ENCODE measurements at regions not wholly inside any gene's neighbourhood (a gene's known extent, or its start where the extent isn't known, plus 50 kb on each side); places are given as distances from the start of the nearest gene placed in this dataset.

GRCh38 chr9:90016272-90016671 is 411.5 kb downstream of the GADD45G start:
- DNase-seq = no peak

DNA sequence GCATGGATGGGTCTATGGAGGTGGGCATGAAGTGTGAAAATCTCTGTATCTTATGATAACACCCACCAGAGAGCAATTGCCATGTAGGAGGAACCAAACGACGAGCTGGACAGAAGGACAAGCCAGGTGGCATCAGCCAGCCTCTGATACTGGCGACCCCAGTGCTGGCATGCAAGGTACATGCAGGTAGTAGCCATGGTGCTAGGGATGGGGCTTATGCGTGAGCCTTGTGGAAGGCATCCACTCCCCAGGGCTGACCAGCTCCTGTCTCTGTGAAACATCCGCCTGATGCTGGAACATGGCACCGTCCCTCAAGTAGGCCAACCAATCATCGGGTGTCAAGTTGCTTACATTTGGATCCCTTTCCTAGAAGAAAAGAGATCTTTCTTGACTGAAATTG is 412.9 kb downstream of the GADD45G start:
- DNase-seq = no peak

DNA sequence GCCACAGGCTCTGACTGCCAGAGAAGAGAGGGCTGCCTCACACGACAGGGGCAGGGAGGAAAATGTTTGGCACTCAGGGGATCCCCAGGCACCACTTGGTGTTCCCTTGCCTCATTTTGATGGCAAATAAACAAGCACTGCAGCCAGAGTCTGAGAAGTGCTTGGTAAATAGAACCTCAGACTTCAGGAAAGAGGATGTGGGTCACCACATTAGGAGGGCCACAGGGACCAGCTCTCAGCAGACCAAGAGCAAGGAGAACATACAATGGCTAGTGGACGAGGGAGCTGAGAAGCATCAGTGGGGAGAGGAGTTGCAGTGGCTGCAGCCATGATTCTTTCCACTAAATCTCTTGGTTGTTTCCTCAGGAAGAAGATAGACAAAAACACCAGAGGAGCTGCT is 413.9 kb downstream of the GADD45G start:
- peak; percentile 47 for DNase-seq

- DNase-seq = no peak
These were observed 414.8 kb downstream of the GADD45G start for GRCh38 chr9:90019626-90020025.

DNA sequence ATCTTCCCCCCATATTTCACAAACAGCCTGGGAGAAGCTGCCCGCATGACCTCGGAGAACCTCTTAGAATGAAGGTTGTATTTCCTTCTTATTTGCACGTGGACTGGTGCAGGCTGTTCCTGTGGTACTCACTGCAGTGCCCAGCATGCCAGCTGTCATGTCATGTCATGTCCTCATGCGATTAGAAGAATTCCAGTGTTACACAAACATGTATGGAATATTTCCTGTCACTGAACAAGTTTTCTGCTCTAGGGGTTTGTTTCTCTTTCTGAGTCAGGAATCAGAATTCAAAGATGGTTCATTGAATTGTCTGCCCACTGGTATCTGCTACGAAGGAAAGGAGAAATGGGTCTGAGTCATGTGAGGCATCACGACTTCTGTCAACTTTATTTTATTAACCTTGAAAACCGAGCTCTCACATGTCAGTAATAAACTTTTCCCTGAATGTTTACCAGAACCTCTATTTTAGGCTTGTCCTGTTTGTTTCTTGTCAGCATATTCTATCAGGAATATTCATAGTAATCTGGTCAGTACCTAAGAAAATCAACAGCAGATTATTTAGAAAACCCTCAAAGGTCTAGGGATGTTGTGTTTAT is 415.6 kb downstream of the GADD45G start:
- no peak for DNase-seq

DNA sequence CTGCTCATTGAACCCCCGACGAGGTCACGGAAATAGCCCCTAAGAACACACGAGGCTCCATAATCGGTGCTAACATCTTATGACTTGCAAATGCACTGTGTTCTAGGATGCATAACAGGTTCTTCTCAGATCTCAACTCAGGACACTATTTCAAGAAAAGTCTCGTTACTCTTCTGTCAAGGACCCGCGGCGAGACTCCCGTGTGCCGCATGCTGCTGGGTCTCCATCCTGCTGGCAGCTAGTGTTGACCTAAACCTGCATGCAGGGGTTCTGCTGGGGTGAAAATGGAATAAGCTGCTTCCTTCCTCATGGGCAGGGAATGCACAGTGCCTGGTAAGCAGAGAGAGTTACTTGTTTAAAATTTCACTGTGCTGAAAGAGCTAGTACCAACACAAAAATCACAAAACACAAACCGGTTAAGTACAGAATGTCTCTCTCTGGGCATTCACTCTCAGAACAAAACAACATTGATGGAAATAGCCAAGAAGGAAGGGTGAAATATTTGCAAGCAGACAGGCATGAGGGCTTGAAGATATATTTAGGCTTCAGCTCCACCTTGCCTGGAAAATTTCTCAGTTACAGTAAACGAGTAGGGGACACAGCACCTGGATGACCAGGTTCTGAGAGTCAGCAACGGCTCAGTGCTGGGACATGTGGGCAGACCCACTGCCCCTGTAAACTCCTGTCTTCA is 416.5 kb downstream of the GADD45G start:
- no peak for DNase-seq

DNA sequence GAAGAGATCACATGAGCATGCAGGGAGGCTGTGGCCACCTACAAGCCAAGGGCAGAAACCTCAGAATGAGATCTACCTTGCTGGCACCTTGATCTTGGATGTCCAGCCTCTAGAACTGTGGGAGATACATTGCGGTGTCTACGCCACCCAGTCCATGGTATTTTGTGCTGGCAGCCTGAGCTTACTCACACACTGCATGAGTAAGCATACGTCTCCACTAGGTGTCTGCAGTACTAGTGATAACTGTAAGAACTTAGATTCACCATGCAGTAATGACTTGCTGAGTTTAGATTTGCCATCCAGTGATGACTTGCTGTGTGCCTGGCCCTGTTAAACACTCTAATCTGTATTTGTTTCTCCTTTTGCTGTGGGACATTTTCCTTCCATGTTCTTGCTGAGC is 417.7 kb downstream of the GADD45G start:
- no peak for DNase-seq

DNA sequence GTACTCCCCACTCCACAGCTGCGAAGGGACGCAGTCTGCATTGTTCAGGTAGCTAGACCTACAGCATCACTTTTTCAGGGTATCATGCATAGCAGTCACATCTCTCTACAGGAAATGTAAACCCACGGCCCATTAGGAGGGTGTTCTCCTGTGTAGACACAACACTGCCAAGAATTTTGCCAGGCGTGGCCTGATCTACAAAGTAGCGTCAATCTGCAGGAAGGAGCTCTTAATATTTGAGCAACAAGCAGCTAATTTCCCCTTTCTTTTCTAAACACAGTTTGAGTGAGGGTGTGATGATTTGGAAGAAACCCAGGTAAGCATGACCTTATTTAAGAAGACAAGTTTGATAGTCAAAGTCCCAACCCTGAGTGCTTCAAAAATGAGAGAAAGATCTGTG is 419.0 kb downstream of the GADD45G start:
- DNase-seq = no peak

DNA sequence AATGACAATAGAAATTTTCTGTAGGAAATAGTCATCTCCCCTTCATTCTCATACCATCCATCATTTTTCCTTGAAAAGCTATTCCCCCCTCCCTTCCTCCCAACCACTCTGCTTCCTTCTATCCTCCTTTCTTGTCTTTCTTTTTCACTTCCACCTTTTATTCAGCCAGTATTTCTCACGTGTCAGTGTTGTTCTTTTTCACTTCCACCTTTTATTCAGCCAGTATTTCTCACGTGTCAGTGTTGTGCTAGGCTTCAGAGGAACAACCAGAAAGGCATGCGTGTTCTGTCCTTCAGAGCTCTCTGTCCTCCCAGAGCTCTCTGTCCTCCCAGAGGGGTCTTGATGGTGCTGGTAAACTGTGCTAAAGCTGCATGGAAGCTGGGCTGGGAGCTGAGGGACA is 419.6 kb downstream of the GADD45G start:
- DNase-seq = no peak

- no peak for DNase-seq
These were observed 420.0 kb downstream of the GADD45G start for GRCh38 chr9:90024823-90025222.

GRCh38 chr9:90025816-90026215 is 421.0 kb downstream of the GADD45G start:
- no peak for DNase-seq

DNA sequence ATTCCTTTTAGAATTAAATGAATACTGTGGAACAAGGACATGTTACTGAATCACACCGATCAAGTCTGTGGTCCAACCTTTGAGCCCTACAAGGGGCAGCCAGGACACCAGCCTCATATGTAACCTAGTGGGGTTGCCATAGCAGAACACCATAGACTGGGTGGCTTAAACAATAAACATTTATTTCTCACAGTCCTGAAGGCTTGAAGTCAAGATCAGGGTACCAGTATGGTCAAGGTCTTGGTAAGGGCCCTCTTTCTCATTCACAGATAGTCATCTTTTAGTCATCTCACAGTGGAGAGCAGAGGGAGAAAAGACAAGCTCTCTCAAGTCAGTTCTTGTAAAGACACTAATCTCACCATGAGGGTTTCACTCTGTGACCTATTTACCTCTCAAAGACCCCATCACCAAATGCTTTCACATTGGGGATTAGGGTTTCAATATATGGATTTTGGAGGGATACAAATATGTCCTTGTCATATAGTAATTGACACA is 422.5 kb downstream of the GADD45G start:
- DNase-seq = no peak

- DNase-seq = no peak
These were observed 424.6 kb downstream of the GADD45G start for GRCh38 chr9:90029386-90029785.

GRCh38 chr9:90029996-90030395 is 425.2 kb downstream of the GADD45G start:
- DNase-seq = no peak

- DNase-seq = no peak
These were observed 427.6 kb downstream of the GADD45G start for GRCh38 chr9:90032296-90033027.

GRCh38 chr9:90033028-90033650 is 428.3 kb downstream of the GADD45G start:
- DNase-seq = peak; percentile 52

DNA sequence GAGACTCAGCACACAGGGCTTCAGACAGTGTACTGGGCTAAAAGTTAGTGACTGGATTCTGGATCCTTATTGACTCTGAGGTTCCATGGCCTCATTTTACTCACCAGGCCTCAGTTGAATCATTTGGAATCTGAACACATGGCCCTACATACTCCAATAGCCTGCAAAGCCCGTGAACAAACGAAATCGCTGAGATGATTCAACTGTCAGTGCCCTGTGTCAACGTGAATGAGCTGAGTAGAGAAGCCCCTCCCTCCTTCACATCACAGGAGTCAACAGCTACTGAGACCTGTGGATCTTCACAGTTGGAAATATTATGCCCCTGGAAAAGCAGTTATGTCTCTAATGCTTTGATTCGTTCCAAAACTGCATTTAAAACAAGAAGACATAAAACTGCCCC is 429.3 kb downstream of the GADD45G start:
- DNase-seq = peak; percentile 64

DNA sequence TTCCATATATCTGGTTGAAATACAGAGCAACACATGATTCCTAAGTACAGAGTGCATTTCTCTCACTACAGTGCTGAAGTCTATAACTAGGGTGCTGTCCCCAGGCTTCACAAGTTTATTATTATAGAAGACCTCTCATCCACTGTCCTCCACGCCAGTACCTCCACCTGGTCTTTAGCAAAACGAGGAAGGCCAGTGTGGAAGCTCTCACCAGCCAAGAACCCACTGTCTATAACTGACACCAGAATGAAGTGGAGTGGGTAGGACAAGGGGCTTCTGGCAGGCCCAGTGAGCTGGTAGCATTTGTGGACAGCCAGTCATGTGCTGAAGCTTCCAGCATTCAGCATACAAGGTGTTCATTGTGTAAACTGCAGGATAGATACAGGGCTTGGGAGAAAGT is 430.7 kb downstream of the GADD45G start:
- no peak for DNase-seq

DNA sequence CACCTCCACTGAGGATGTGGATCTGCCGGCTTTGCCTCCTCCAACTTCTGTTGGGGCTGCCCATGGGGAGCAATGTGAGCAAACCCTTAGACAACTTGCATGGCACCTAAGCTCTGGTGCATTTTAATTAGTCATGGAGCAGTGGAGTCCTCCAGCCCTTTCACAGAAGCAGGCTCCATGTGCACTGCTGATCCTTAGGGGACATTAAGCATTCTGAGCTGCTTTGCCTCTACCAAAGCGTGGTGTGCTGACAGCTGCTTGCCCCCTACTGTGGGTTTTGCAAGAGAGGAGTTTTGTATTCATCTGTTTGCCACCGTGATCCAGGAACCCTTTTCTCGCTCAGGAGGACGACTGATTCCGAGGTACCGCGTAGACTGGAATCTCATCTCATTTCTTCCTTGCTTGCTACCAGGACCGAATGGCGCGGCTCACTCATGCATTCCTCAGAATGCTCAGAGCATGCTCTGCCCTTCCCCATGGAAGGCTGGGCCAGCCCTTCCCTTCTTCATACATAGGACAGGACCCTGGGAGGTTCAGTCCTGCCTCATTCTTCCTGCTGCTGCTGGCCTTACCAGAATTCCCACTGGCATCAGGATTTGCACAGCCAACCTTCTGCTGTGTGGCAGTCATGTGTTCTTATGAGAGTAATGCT is 432.5 kb downstream of the GADD45G start:
- no peak for DNase-seq

GRCh38 chr9:90038763-90039162 is 434.0 kb downstream of the GADD45G start:
- peak; percentile 95 for DNase-seq

DNA sequence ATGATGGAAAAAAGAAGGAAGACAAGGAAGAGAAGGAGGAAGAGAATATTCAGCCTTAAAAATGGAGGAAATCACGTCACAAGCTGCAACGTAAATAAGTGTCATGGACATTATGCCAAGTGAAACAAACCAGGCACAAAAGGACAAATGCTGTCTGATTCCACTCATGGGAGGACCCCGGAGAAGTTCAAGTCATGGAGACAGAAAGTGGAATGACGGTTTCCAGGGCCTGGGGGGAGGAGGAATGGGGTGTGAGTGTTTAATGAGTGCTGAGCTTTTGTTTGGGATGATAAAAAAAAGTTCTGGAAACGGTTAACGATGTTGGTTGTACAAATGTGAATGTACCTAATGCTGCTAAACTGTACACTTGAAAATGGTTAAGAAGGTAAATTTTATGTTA is 439.5 kb downstream of the GADD45G start:
- peak; percentile 93 for DNase-seq

DNA sequence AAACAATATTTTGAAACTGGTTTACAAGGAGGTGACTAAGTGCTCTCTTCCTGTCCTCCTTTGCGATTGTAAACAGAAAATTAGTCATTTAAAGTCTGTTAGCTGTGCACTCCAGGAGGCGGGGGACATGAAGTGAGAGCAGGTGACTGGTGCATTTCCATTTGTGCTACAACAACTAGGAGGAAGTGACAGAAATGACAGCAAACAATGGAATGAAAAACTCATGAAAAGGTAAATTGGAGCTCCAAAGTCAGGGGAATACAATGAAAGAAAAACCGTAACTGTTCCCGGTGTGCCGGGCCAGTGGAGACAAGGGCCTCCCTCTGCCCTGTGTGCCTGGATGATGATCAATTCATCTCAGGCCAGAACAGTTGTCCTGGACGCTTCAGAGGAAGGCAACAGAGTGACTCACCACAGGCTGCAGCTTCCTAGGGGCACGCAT is 439.9 kb downstream of the GADD45G start:
- DNase-seq = peak; percentile 96

- DNase-seq = no peak
These were observed 441.6 kb downstream of the GADD45G start for GRCh38 chr9:90046317-90046861.

Measured in NCI-H510A treated with DMSO at 0.1 percent for 48 hours (cell line).